OCI-LY1 (cell line): ENCODE measurements at regions not wholly inside any gene's neighbourhood (a gene's known extent, or its start where the extent isn't known, plus 50 kb on each side); places are given as distances from the start of the nearest gene placed in this dataset.

Experiments used
- H2AFZ ChIP-seq: fragments of 200-600 bp; sonication (generic), shearing (Covaris generic); 2 replicates; pipeline ENCODE4 v1.6.0; 2014; ENCODE audit warnings: antibody characterized with exemption, mild to moderate bottlenecking, low read length
- H3F3A ChIP-seq: fragments of 200-600 bp; sonication (generic), shearing (Covaris generic); 2 replicates; pipeline ENCODE4 v1.6.0; 2014; ENCODE audit warnings: mild to moderate bottlenecking, antibody characterized with exemption, low read length, moderate library complexity; ENCODE audit not compliant: insufficient read depth
- H3K27ac ChIP-seq: fragments of 200-600 bp; sonication (generic); 2 replicates; pipeline ENCODE4 v1.5.1; 2014; ENCODE audit warnings: low read length, mixed run types, mild to moderate bottlenecking, low read depth; ENCODE audit not compliant: poor library complexity, severe bottlenecking
- H3K27me3 ChIP-seq: fragments of 200-600 bp; sonication (generic); 2 replicates; pipeline ENCODE4 v1.6.0; 2014; ENCODE audit warnings: antibody characterized with exemption, mild to moderate bottlenecking, low read length, moderate library complexity; ENCODE audit not compliant: insufficient read depth
- H3K36me3 ChIP-seq: fragments of 200-600 bp; sonication (generic); 2 replicates; pipeline ENCODE4 v1.6.1; 2014; ENCODE audit warnings: mild to moderate bottlenecking, antibody characterized with exemption, low read length, moderate library complexity, mixed read lengths; ENCODE audit not compliant: insufficient read depth
- H3K4me1 ChIP-seq: fragments of 200-600 bp; sonication (generic); 2 replicates; pipeline ENCODE4 v1.5.1; 2014; ENCODE audit warnings: mild to moderate bottlenecking, low read length, moderate library complexity; ENCODE audit not compliant: insufficient read depth, severe bottlenecking
- H3K4me2 ChIP-seq: fragments of 200-600 bp; sonication (generic), shearing (Covaris generic); 2 replicates; pipeline ENCODE4 v1.6.1; 2014; ENCODE audit warnings: low read length
- H3K4me3 ChIP-seq: fragments of 200-600 bp; sonication (generic); 2 replicates; pipeline ENCODE4 v1.5.1; 2014; ENCODE audit warnings: low read length, low read depth, mild to moderate bottlenecking, mixed read lengths; ENCODE audit not compliant: poor library complexity, severe bottlenecking
- H3K79me2 ChIP-seq: fragments of 200-600 bp; shearing (Covaris generic); 2 replicates; pipeline ENCODE4 v1.6.1; 2016; ENCODE audit warnings: mixed run types, low read length, mixed read lengths; ENCODE audit not compliant: insufficient read depth
- H3K9ac ChIP-seq: fragments of 200-600 bp; sonication (generic), shearing (Covaris generic); 2 replicates; pipeline ENCODE4 v1.6.1; 2014; ENCODE audit warnings: mild to moderate bottlenecking, low read length, mixed read lengths
- H3K9me2 ChIP-seq: fragments of 200-600 bp; sonication (generic), shearing (Covaris generic); 2 replicates; pipeline ENCODE4 v1.6.1; 2014; ENCODE audit warnings: low read depth, mild to moderate bottlenecking, low read length, mixed read lengths
- H3K9me3 ChIP-seq: fragments of 200-600 bp; shearing (Covaris generic); 2 replicates; pipeline ENCODE4 v1.6.1; 2014; ENCODE audit warnings: low read length, mixed read lengths
- H4K20me1 ChIP-seq: fragments of 200-600 bp; sonication (generic), shearing (Covaris generic); 2 replicates; pipeline ENCODE4 v1.6.0; 2016; ENCODE audit warnings: mild to moderate bottlenecking, low read length; ENCODE audit not compliant: insufficient read depth
- EZH2 ChIP-seq: fragments of 200-600 bp; sonication (generic), shearing (Covaris generic); IDR thresholded peaks from 2 replicates; pipeline ENCODE4 v1.8.0; 2017; ENCODE audit warnings: borderline replicate concordance, mixed run types, mild to moderate bottlenecking, antibody characterized with exemption, low read length, moderate library complexity, mixed read lengths
- TF ChIP-seq, protein P1 (sequence below): fragments of 200-600 bp; sonication (generic), shearing (Covaris generic); IDR thresholded peaks from 2 replicates; pipeline ENCODE4 v1.5.1; 2017; ENCODE audit warnings: mild to moderate bottlenecking, antibody characterized with exemption, low read length, moderate library complexity, mixed read lengths

DNA sequence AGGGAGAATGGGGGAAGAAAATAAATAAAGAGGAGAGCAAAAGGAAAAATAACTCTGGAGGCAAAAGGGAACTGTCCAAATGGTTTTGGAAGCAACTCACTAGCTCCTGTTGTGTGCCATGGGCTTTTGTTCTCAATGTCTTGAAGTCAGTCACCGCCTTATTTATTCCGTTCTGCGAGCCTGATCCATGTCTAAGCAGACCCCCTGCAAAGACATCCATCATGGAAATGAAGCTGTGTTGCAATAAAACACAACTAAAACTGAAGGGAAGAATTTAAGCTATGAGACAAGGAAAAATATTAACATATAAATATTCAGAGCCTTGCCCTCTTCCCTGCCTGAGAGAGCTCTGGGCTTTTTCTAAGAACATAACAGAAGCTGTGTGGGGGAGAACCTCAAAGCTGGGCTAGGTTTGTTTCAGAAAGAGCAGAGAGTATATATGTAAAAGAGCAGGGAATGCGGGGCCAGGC lies 373.2 kb upstream of the CNR1 start:
- no peak for TF ChIP-seq EZH2
- TF ChIP-seq, protein P1, sequence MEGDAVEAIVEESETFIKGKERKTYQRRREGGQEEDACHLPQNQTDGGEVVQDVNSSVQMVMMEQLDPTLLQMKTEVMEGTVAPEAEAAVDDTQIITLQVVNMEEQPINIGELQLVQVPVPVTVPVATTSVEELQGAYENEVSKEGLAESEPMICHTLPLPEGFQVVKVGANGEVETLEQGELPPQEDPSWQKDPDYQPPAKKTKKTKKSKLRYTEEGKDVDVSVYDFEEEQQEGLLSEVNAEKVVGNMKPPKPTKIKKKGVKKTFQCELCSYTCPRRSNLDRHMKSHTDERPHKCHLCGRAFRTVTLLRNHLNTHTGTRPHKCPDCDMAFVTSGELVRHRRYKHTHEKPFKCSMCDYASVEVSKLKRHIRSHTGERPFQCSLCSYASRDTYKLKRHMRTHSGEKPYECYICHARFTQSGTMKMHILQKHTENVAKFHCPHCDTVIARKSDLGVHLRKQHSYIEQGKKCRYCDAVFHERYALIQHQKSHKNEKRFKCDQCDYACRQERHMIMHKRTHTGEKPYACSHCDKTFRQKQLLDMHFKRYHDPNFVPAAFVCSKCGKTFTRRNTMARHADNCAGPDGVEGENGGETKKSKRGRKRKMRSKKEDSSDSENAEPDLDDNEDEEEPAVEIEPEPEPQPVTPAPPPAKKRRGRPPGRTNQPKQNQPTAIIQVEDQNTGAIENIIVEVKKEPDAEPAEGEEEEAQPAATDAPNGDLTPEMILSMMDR = no peak
- no peak overlapping the region for H2AFZ ChIP-seq
- no peak overlapping the region for H3K4me3 ChIP-seq
- H3K9ac ChIP-seq = no peak overlapping the region
- no peaks in the 10 kb centered on the region for H4K20me1 ChIP-seq
- H3K9me2 ChIP-seq = no peaks in the 10 kb centered on the region
- H3K79me2 ChIP-seq = no peaks in the 10 kb centered on the region
- no peaks in the 10 kb centered on the region for H3K27me3 ChIP-seq
- H3K9me3 ChIP-seq = no peaks in the 10 kb centered on the region
- no peaks in the 10 kb centered on the region for H3K4me1 ChIP-seq
- H3K4me2 ChIP-seq = no peak overlapping the region
- H3F3A ChIP-seq = no peaks in the 10 kb centered on the region
- H3K36me3 ChIP-seq = no peaks in the 10 kb centered on the region
- H3K27ac ChIP-seq = no peak overlapping the region

DNA sequence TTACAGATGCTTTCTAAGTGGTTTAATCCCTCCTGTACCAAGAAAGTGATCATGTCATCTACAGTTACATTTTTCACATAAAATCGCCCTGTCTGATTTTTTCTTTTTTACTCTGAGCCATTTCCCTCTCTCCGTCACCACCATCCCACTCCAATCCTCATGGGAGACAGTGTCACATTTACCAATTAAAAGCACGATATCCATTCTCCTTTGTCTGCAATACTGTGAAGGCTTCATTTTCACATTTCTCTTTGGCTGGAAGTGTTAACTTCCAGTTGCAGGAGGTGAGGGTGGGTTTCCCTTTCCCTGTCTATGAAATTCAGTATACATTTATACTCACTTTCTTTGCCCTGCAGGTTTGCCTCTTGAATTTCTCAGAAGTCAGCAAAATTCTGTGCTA lies 372.7 kb upstream of the CNR1 start:
- no peak overlapping the region for H3K4me2 ChIP-seq
- no peaks in the 10 kb centered on the region for H4K20me1 ChIP-seq
- H3K4me1 ChIP-seq = no peaks in the 10 kb centered on the region
- no peaks in the 10 kb centered on the region for H3K9me3 ChIP-seq
- H3K4me3 ChIP-seq = no peak overlapping the region
- no peaks in the 10 kb centered on the region for H3K79me2 ChIP-seq
- no peaks in the 10 kb centered on the region for H3K36me3 ChIP-seq
- H3K9me2 ChIP-seq = no peaks in the 10 kb centered on the region
- no peak overlapping the region for H3K9ac ChIP-seq
- no peaks in the 10 kb centered on the region for H3K27me3 ChIP-seq
- H3K27ac ChIP-seq = no peak overlapping the region
- no peak overlapping the region for H2AFZ ChIP-seq
- H3F3A ChIP-seq = no peaks in the 10 kb centered on the region
- TF ChIP-seq, protein P1 = no peak
- no peak for TF ChIP-seq EZH2

DNA sequence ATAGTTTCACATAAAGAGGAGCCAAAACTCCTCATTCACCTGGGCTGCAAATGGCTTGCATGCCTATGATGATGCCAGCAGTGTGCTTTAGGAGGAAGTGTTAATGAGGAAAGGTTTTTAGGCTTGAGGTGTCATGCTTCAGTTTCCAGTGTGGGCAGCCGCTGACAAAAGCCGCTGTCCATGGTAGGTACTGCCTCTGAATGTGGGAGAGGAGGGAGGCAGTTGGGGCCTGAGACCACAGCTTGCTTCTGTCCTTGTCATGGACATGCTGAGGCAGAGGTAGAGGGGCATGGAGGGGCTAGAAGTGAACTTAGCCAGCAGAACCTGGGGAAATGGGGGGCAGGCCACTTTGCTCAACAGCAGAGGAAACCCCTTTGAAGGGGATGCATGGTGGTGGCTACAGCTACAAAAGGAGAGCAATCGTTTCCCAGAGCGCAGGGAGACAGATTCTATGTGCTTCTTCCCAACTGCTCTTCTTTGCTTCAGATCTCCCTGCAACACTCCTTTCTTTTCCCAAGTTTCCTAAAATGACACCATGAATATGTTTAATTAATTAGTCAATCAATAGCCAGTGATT lies 372.1 kb upstream of the CNR1 start:
- H3K4me2 ChIP-seq = no peak overlapping the region
- no peaks in the 10 kb centered on the region for H4K20me1 ChIP-seq
- no peaks in the 10 kb centered on the region for H3K27me3 ChIP-seq
- no peaks in the 10 kb centered on the region for H3F3A ChIP-seq
- H3K9me2 ChIP-seq = no peaks in the 10 kb centered on the region
- no peaks in the 10 kb centered on the region for H3K36me3 ChIP-seq
- no peaks in the 10 kb centered on the region for H3K4me1 ChIP-seq
- no peak overlapping the region for H3K4me3 ChIP-seq
- no peak overlapping the region for H2AFZ ChIP-seq
- no peak overlapping the region for H3K9ac ChIP-seq
- no peak overlapping the region for H3K27ac ChIP-seq
- no peak for TF ChIP-seq EZH2
- TF ChIP-seq, protein P1 = no peak
- H3K9me3 ChIP-seq = no peaks in the 10 kb centered on the region
- H3K79me2 ChIP-seq = no peaks in the 10 kb centered on the region
